Prostate gland (tissue), 2 donors: ENCODE measurements at regions not wholly inside any gene's neighbourhood (a gene's known extent, or its start where the extent isn't known, plus 50 kb on each side); places are given as distances from the start of the nearest gene placed in this dataset.
"Not testable (repeated sequence)": the region's sequence is repeated elsewhere in the genome, so short reads cannot be mapped to it uniquely, and the experiment has no call there.

Source experiments
- DNase-seq: peaks from one replicate; pipeline ENCODE4 v3.0.0-alpha.2; 2019; ENCODE audit warnings: low spot score
- H3K27ac ChIP-seq, 2 donors: fragments of 200-600 bp; sonication (generic); 2 replicates each; pipeline ENCODE4 v1.5.1; 2017 to 2019
- H3K27me3 ChIP-seq: fragments of 200-600 bp; sonication (generic); replicated peaks from 2 replicates; pipeline ENCODE4 v1.5.1; 2019; ENCODE audit not compliant: insufficient read depth
- H3K36me3 ChIP-seq, 2 donors: fragments of 200-600 bp; sonication (generic); 1 replicate in 1 of 2; 2 replicates in 1 of 2; pipeline versions ENCODE4 v1.5.1 to v1.8.1; 2017 to 2019
- H3K4me1 ChIP-seq: fragments of 200-600 bp; sonication (generic); replicated peaks from 2 replicates; pipeline ENCODE4 v1.5.1; 2019
- H3K4me3 ChIP-seq, 2 donors: fragments of 200-600 bp; sonication (generic); 2 replicates each; pipeline ENCODE4 v1.5.1; 2017 to 2019
- H3K9me3 ChIP-seq: fragments of 200-600 bp; sonication (generic); 2 replicates; pipeline ENCODE4 v1.5.1; 2017
- POLR2A ChIP-seq: fragments of 450-650 bp; IDR thresholded peaks from one replicate; pipeline ENCODE4 v1.6.1; 2016; ENCODE audit warnings: antibody characterized with exemption, mild to moderate bottlenecking
- POLR2AphosphoS5 ChIP-seq: sonication (generic); formaldehyde crosslinking; IDR thresholded peaks from one replicate; pipeline ENCODE4 v1.6.1; 2017; ENCODE audit warnings: antibody characterized with exemption
- WGBS: methylation state at CpG from one replicate; pipeline ENCODE4 v1.1.5; 2018; 5-methylcytosine and 5-hydroxymethylcytosine counted together
- intact Hi-C: fragments of 100-400 bp; cut with DNase I; formaldehyde crosslinking; loops from one replicate; pipeline ENCODE4 v1.14.2; 2022
- TF ChIP-seq, protein P1 (sequence below), 4 experiments: fragments of 200-600 bp in 2 of 4; fragments of 450-650 bp in 2 of 4; sonication (generic) in 2 of 4; IDR thresholded peaks; 1 replicate in 3 of 4; 2 replicates in 1 of 4; pipeline ENCODE4 v1.5.1; 2016 to 2019; ENCODE audit warnings: antibody characterized with exemption in 4 of 4, mild to moderate bottlenecking in 2 of 4, moderate library complexity in 2 of 4

DNA sequence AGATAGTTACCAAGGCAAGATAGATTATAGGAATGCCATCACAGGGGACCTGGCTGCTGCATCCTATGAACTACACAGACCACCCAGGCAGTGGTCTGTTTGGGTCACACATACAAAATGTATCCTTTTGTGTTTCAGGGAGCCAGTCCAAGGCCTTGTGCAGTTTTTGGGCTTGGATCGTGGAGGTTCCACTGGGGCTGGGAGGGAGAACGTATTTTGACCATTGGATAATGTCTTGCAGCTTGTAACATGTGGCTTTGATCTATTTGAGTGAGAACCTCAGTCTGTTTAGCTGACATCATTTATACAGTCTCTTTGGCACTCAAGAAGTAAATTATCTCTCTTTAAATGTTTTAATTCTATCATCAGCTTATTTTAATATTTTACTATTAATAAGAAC, 147.3 kb downstream of the DUSP10 start:
- H3K9me3 ChIP-seq, result no peaks in the 10 kb centered on the region
- TF ChIP-seq, protein P1, sequence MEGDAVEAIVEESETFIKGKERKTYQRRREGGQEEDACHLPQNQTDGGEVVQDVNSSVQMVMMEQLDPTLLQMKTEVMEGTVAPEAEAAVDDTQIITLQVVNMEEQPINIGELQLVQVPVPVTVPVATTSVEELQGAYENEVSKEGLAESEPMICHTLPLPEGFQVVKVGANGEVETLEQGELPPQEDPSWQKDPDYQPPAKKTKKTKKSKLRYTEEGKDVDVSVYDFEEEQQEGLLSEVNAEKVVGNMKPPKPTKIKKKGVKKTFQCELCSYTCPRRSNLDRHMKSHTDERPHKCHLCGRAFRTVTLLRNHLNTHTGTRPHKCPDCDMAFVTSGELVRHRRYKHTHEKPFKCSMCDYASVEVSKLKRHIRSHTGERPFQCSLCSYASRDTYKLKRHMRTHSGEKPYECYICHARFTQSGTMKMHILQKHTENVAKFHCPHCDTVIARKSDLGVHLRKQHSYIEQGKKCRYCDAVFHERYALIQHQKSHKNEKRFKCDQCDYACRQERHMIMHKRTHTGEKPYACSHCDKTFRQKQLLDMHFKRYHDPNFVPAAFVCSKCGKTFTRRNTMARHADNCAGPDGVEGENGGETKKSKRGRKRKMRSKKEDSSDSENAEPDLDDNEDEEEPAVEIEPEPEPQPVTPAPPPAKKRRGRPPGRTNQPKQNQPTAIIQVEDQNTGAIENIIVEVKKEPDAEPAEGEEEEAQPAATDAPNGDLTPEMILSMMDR (IDR thresholded peaks at IDR 0.05), result no peak
- TF ChIP-seq POLR2AphosphoS5 (no peak), POLR2A (no peak)
- H3K4me1 ChIP-seq, result no peaks in the 10 kb centered on the region
- 55% methylated on average over 2 of the region's 2 CpGs for WGBS
- H3K27me3 ChIP-seq, result no peaks in the 10 kb centered on the region
- intact Hi-C loops, result no loop called here
- no peak overlapping the region for H3K27ac ChIP-seq
- no peaks in the 10 kb centered on the region for H3K36me3 ChIP-seq
- no peak for DNase-seq
- no peak overlapping the region for H3K4me3 ChIP-seq

GRCh38 chr1:221598122-221598521, 143.8 kb downstream of the DUSP10 start:
- Histone ChIP-seq H3K4me3 (no peak overlapping the region), H3K27me3 (no peaks in the 10 kb centered on the region), H3K9me3 (no peaks in the 10 kb centered on the region), H3K4me1 (no peaks in the 10 kb centered on the region), H3K36me3 (no peaks in the 10 kb centered on the region), H3K27ac (no peak overlapping the region)
- DNase-seq, result no peak
- WGBS, result 74% methylated on average over 6 of the region's 6 CpGs
- intact Hi-C loops, result no loop called here
- TF ChIP-seq POLR2A (no peak), POLR2AphosphoS5 (no peak)
- TF ChIP-seq, protein P1 (IDR thresholded peaks at IDR 0.05), result no peak

GRCh38 chr1:221601166-221601565, 140.7 kb downstream of the DUSP10 start:
- H3K27me3 ChIP-seq, result no peaks in the 10 kb centered on the region
- no peaks in the 10 kb centered on the region for H3K9me3 ChIP-seq
- H3K27ac ChIP-seq, result no peak overlapping the region
- intact Hi-C loops, result no loop called here
- DNase-seq, result no peak
- no peaks in the 10 kb centered on the region for H3K4me1 ChIP-seq
- no peak for TF ChIP-seq POLR2AphosphoS5
- TF ChIP-seq POLR2A, result no peak
- TF ChIP-seq, protein P1 (IDR thresholded peaks at IDR 0.05), result no peak
- no peak overlapping the region for H3K4me3 ChIP-seq
- H3K36me3 ChIP-seq, result no peaks in the 10 kb centered on the region

DNA sequence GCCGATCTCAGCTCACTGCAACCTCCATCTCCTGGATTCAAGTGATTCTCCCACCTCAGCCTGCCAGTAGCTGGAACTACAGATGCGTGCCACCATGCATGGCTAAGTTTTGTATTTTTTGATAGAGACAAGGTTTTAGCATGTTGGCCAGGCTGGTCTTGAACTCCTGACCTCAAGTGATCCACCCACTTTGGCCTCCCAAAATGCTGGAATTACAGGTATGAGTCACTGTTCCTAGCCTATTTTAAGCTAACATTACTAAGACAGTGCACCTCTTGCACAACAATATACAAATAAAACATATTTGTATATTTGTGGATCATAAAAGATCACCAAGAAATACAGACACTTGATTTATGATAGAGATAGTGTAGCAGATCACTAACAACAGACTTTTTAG, 139.1 kb downstream of the DUSP10 start:
- H3K27me3 ChIP-seq, result no peaks in the 10 kb centered on the region
- H3K9me3 ChIP-seq, result no peaks in the 10 kb centered on the region
- no peaks in the 10 kb centered on the region for H3K4me1 ChIP-seq
- intact Hi-C loops, result no loop called here
- no peaks in the 10 kb centered on the region for H3K36me3 ChIP-seq
- no peak overlapping the region for H3K27ac ChIP-seq
- WGBS, result 92% methylated on average over 2 of the region's 2 CpGs
- no peak for DNase-seq
- no peak for TF ChIP-seq POLR2AphosphoS5
- no peak for TF ChIP-seq POLR2A
- TF ChIP-seq, protein P1 (IDR thresholded peaks at IDR 0.05), result no peak
- no peak overlapping the region for H3K4me3 ChIP-seq

DNA sequence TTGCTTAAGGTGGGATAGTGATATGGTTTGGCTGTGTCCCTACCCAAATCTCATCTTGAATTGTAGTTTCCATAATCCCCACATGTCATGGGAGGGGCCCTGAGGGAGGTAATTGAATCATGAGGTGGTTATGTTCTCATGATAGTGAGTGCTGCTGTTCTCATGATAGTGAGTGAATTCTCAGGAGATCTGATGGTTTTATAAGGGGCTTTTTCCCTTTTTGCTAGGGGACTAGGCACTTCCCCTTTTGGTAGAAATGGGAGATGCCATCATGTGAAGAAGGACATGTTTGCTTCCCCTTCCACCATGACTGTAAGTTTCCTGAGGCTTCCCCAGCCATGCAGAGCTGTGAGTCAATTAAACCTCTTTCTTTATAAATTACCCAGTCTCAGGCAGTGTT, 137.5 kb downstream of the DUSP10 start:
- H3K27ac ChIP-seq, H3K36me3 ChIP-seq, H3K27me3 ChIP-seq, H3K9me3 ChIP-seq, H3K4me3 ChIP-seq, H3K4me1 ChIP-seq, DNase-seq, intact Hi-C loops: not testable (repeated sequence)

GRCh38 chr1:221604948-221605347, 136.9 kb downstream of the DUSP10 start:
- TF ChIP-seq POLR2A (no peak), POLR2AphosphoS5 (no peak)
- TF ChIP-seq, protein P1 (IDR thresholded peaks at IDR 0.05), result no peak
- H3K4me3 ChIP-seq, result no peak overlapping the region
- no peaks in the 10 kb centered on the region for H3K36me3 ChIP-seq
- DNase-seq, result no peak
- no peaks in the 10 kb centered on the region for H3K27me3 ChIP-seq
- H3K9me3 ChIP-seq, result no peaks in the 10 kb centered on the region
- intact Hi-C loops, result no loop called here
- no peaks in the 10 kb centered on the region for H3K4me1 ChIP-seq
- H3K27ac ChIP-seq, result no peak overlapping the region
